Osteocyte (in vitro differentiated cells): ENCODE measurements at regions not wholly inside any gene's neighbourhood (a gene's known extent, or its start where the extent isn't known, plus 50 kb on each side); places are given as distances from the start of the nearest gene placed in this dataset.

Source experiments
- DNase-seq: peaks from one replicate; pipeline ENCODE4 v3.0.0; 2021; ENCODE audit warnings: mixed read lengths; ENCODE audit not compliant: unreplicated experiment; ENCODE audit errors: extremely low spot score
- H3K27ac Mint-ChIP-seq: one replicate; pipeline ENCODE4 v1.8.0; 2021; ENCODE audit warnings: mild to moderate bottlenecking, mixed read lengths; ENCODE audit not compliant: unreplicated experiment
- H3K27me3 Mint-ChIP-seq: one replicate; pipeline ENCODE4 v1.8.0; 2021; ENCODE audit warnings: mixed read lengths; ENCODE audit not compliant: unreplicated experiment
- H3K36me3 Mint-ChIP-seq: one replicate; pipeline ENCODE4 v1.8.0; 2021; ENCODE audit warnings: mixed read lengths; ENCODE audit not compliant: unreplicated experiment
- H3K4me1 Mint-ChIP-seq: one replicate; pipeline ENCODE4 v1.8.0; 2021; ENCODE audit warnings: mixed read lengths; ENCODE audit not compliant: unreplicated experiment
- H3K4me3 Mint-ChIP-seq: one replicate; pipeline ENCODE4 v1.8.0; 2021; ENCODE audit warnings: mild to moderate bottlenecking, moderate library complexity, mixed read lengths; ENCODE audit not compliant: unreplicated experiment
- H3K9me3 Mint-ChIP-seq: one replicate; pipeline ENCODE4 v1.8.0; 2021; ENCODE audit warnings: mixed read lengths; ENCODE audit not compliant: unreplicated experiment
- TF ChIP-seq, protein P1 (sequence below): fragments of 200-600 bp; sonication (generic); IDR thresholded peaks from 2 replicates; pipeline ENCODE4 v1.5.0; 2021; ENCODE audit warnings: antibody characterized with exemption, mild to moderate bottlenecking, moderate library complexity

DNA sequence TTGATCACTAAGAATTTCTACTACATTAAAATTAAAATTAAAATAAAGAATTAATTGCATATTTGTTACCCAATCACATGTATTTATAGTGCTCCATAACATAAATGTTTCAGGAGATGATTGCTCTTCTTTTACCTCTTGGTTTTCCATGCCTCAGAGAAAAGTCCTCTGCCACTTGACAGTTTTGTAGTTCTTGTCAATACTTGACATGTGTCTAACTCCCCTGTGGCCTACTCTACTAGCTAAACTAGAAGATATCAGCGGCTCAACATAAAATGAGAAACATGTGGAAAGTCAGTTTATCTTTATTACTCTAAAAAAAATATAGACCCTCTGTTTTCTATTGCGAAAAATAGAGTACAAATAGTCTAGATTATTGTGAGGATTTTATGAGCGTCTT, 650.6 kb upstream of the NUDT12 start:
- Mint-ChIP-seq H3K4me1 (no peaks in the 10 kb centered on the region), H3K27ac (no peak overlapping the region), H3K9me3 (no peaks in the 10 kb centered on the region), H3K27me3 (no peaks in the 10 kb centered on the region), H3K4me3 (no peak overlapping the region), H3K36me3 (no peaks in the 10 kb centered on the region)
- no peak for DNase-seq
- TF ChIP-seq, protein P1, sequence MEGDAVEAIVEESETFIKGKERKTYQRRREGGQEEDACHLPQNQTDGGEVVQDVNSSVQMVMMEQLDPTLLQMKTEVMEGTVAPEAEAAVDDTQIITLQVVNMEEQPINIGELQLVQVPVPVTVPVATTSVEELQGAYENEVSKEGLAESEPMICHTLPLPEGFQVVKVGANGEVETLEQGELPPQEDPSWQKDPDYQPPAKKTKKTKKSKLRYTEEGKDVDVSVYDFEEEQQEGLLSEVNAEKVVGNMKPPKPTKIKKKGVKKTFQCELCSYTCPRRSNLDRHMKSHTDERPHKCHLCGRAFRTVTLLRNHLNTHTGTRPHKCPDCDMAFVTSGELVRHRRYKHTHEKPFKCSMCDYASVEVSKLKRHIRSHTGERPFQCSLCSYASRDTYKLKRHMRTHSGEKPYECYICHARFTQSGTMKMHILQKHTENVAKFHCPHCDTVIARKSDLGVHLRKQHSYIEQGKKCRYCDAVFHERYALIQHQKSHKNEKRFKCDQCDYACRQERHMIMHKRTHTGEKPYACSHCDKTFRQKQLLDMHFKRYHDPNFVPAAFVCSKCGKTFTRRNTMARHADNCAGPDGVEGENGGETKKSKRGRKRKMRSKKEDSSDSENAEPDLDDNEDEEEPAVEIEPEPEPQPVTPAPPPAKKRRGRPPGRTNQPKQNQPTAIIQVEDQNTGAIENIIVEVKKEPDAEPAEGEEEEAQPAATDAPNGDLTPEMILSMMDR, result no peak

DNA sequence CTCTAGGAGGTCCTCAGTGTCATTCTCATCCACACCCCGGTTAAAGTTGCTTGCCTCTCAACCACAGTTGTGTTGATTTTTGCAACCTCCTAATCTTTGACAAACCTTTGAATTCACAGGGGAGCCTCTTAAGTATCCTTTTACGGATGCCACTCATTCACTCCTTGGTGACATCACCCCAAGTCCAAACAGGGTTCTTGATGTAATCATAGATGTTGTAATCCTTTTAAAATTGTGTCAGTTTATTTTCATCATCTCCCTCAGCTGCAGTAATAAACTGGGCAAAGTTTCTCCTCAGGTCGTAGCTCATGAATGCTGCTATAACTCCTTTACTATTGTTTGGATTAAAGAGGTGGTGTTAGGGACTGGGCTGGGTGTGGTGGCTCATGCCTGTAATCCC, 637.2 kb upstream of the NUDT12 start:
- TF ChIP-seq, protein P1, result no peak
- Mint-ChIP-seq H3K36me3 (no peaks in the 10 kb centered on the region), H3K9me3 (no peaks in the 10 kb centered on the region), H3K4me1 (no peaks in the 10 kb centered on the region), H3K27ac (no peak overlapping the region), H3K4me3 (no peak overlapping the region), H3K27me3 (no peaks in the 10 kb centered on the region)
- no peak for DNase-seq

DNA sequence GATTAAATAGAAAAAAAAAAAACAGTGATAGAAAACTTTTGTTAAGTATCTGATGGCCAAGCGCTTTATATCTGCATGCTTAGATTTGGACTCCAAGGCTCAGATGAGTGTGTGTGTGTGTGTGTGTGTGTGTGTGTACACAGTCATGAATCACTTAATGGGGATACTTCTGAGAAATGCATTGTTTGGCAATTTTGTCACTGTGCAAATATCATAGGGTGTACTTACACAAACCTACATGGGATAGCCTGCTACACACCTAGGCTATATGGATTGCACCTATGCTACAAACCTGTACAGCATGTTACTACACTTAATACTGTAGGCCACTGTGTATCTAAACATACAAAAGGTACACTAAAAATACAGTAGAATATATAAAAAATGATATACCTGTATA, 635.6 kb upstream of the NUDT12 start:
- Mint-ChIP-seq H3K4me1 (no peaks in the 10 kb centered on the region), H3K27ac (no peak overlapping the region), H3K9me3 (no peaks in the 10 kb centered on the region), H3K27me3 (no peaks in the 10 kb centered on the region), H3K36me3 (no peaks in the 10 kb centered on the region), H3K4me3 (no peak overlapping the region)
- DNase-seq, result no peak
- TF ChIP-seq, protein P1, result no peak

DNA sequence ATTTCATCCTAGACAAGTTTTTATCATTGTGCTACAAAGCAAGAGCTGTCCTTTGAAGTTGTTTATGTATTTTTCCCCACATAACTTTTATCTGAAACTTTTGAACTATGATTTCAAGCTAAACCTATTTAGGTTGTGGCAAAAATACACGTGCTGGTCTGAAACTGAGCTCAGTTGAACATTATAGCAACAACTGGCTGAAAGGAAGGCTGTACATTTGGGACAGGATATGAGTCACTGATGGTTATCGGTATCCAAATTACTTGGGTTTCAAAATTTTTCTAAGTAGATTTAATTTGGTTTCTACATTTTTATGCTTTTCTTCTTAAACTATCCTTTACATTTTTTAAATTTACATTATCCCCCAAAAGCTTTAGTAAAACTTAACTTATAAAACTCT, 627.3 kb upstream of the NUDT12 start:
- TF ChIP-seq, protein P1, result no peak
- Mint-ChIP-seq H3K27ac (peak overlapping the region; percentile 67), H3K4me1 (peaks cover 13% of the 10 kb centered on the region), H3K4me3 (no peak overlapping the region), H3K9me3 (peaks cover 5% of the 10 kb centered on the region), H3K36me3 (no peaks in the 10 kb centered on the region), H3K27me3 (no peaks in the 10 kb centered on the region)
- no peak for DNase-seq

DNA sequence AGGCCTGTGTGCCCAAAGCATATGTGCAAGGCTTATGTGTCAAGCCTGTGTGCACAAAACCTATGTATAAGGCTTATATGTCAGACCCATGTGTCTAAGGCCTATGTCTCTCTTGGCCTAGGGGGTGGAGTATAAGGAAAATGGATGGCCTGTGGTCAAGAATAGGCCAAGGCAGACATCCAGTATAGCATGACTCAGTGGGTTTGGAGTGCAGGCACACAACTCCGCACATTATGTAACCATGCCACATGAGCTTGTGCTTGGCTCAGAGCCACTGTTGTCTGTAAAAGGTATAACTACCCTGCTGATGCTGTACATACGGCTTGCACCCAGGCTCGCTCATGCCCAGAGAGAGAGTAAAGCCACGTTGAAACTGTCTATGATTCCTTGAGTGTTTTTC, 626.4 kb upstream of the NUDT12 start:
- no peak for DNase-seq
- no peak overlapping the region for H3K4me3 Mint-ChIP-seq
- no peak overlapping the region for H3K27ac Mint-ChIP-seq
- H3K36me3 Mint-ChIP-seq, result no peaks in the 10 kb centered on the region
- TF ChIP-seq, protein P1, result no peak
- H3K27me3 Mint-ChIP-seq, result no peaks in the 10 kb centered on the region
- peaks cover 6% of the 10 kb centered on the region for H3K9me3 Mint-ChIP-seq
- peaks cover 22% of the 10 kb centered on the region for H3K4me1 Mint-ChIP-seq
